Psoas muscle (tissue), 7 donors: ENCODE measurements at regions not wholly inside any gene's neighbourhood (a gene's known extent, or its start where the extent isn't known, plus 50 kb on each side); places are given as distances from the start of the nearest gene placed in this dataset.
"Not testable (repeated sequence)": the region's sequence is repeated elsewhere in the genome, so short reads cannot be mapped to it uniquely, and the experiment has no call there.

Experiments
- ATAC-seq, 4 donors: fragments of 200-7000 bp; cut with Tn5 transposase; one replicate each; pipeline ENCODE4 v1.9.1; 2020; ENCODE audit warnings: moderate library complexity in 3 of 4, mild to moderate bottlenecking in 2 of 4
- DNase-seq, 2 donors: peaks; one replicate each; pipeline ENCODE4 v3.0.0-alpha.2; 2020
- H3K27ac ChIP-seq: fragments of 200-600 bp; one replicate; pipeline ENCODE4 v1.8.0; 2022
- H3K27me3 ChIP-seq, 3 donors: fragments of 200-600 bp in 1 of 3; one replicate each; pipeline versions ENCODE4 v1.6.1 to v1.8.0; 2013 to 2022; ENCODE audit warnings: low read length in 2 of 3, mild to moderate bottlenecking in 2 of 3, moderate library complexity in 1 of 3; ENCODE audit not compliant: insufficient read depth in 3 of 3
- H3K36me3 ChIP-seq, 2 donors: fragments of 200-600 bp in 1 of 2; one replicate each; pipeline versions ENCODE4 v1.6.1 to v1.8.0; 2013 to 2022; ENCODE audit warnings: low read depth in 1 of 2, mild to moderate bottlenecking in 1 of 2, moderate library complexity in 1 of 2; ENCODE audit not compliant: insufficient read depth in 1 of 2
- H3K4me1 ChIP-seq: fragments of 200-600 bp; one replicate; pipeline ENCODE4 v1.8.0; 2022
- H3K4me3 ChIP-seq: fragments of 200-600 bp; one replicate; pipeline ENCODE4 v1.8.0; 2022; ENCODE audit warnings: mild to moderate bottlenecking
- H3K9me3 ChIP-seq: fragments of 200-600 bp; one replicate; pipeline ENCODE4 v1.8.0; 2022
- CTCF ChIP-seq: fragments of 200-600 bp; IDR thresholded peaks from one replicate; pipeline ENCODE4 v1.8.0; 2022; ENCODE audit warnings: antibody characterized with exemption
- WGBS, 3 donors: extraction: QIAGEN DNeasy Blood & Tissue Kit; methylation state at CpG; one replicate each; pipeline versions ENCODE4 v1.1.6 to v1.1.7; 2013; 5-methylcytosine and 5-hydroxymethylcytosine counted together
- intact Hi-C, 2 donors: fragments of 100-400 bp; cut with DNase I; formaldehyde crosslinking; loops; one replicate each; pipeline versions ENCODE4 v1.11.0 to v1.14.2; 2022
- donor health status: healthy with polysubstance abuse.
- donor health status: DM: no; HTN: no; CAD: no; lungs with moderate emphysema.
- donor health status: Bipolar disorder and iron deficiency.
- donor health status: healthy.
- donor health status: DM: yes; HTN: yes; CAD: no.
- donor health status: DM: no; HTN: no; CAD: no.
- donor health status: DM: yes; HTN: yes; CAD: no.

GRCh38 chr5:135737701-135738563 is 96.5 kb upstream of the SLC25A48 start:
- intact Hi-C loops, result no loop called here
- Histone ChIP-seq H3K27ac (no peak overlapping the region), H3K4me1 (no peaks in the 10 kb centered on the region), H3K4me3 (no peak overlapping the region), H3K27me3 (no peaks in the 10 kb centered on the region), H3K36me3 (no peaks in the 10 kb centered on the region), H3K9me3 (no peaks in the 10 kb centered on the region)
- TF ChIP-seq CTCF, result no peak
- no peak for ATAC-seq
- WGBS, 3 donors, result 83 to 87% (median 87%) methylated on average over 11 of the region's 11 CpGs
- no peak for DNase-seq

DNA sequence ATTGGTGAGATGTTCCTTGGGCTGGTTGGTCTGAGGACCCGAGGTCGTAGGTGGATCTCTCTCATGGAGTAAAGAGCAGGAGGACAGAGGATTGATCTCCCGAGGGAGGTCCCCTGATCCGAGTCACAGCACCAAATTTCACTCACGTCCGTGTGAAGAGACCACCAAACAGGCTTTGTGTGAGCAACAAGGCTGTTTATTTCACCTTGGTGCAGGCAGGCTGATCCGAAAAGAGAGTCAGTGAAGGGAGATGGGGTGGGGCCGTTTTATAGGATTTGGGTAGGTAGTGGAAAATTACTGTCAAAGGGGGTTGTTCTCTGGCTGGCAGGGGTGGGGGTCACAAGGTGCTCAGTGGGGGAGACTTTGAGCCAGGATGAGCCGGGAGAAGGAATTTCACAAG is 97.5 kb upstream of the SLC25A48 start:
- H3K36me3 ChIP-seq, H3K9me3 ChIP-seq, H3K27me3 ChIP-seq, H3K4me1 ChIP-seq, intact Hi-C loops, H3K4me3 ChIP-seq, H3K27ac ChIP-seq, DNase-seq, ATAC-seq: not testable (repeated sequence)
- 56 to 67% (median 64%) methylated on average over 9 of the region's 9 CpGs for WGBS, 3 donors

- Histone ChIP-seq H3K27me3 (no peaks in the 10 kb centered on the region), H3K9me3 (no peaks in the 10 kb centered on the region), H3K27ac (no peak overlapping the region), H3K4me1 (no peaks in the 10 kb centered on the region), H3K36me3 (no peaks in the 10 kb centered on the region), H3K4me3 (no peak overlapping the region)
- TF ChIP-seq CTCF, result no peak
- 86 to 91% (median 90%) methylated on average over 6 of the region's 6 CpGs for WGBS, 3 donors
- ATAC-seq (no peak), DNase-seq (no peak)
- intact Hi-C loops, result no loop called here
Measured at GRCh38 chr5:135735831-135736230, 98.6 kb upstream of the SLC25A48 start.

GRCh38 chr5:135734956-135735355 is 99.5 kb upstream of the SLC25A48 start:
- ATAC-seq, H3K27ac ChIP-seq, DNase-seq, intact Hi-C loops, H3K9me3 ChIP-seq, H3K4me1 ChIP-seq, H3K27me3 ChIP-seq, H3K4me3 ChIP-seq, H3K36me3 ChIP-seq: not testable (repeated sequence)
- WGBS, 3 donors, result 83 to 87% (median 84%) methylated on average over 8 of the region's 8 CpGs

DNA sequence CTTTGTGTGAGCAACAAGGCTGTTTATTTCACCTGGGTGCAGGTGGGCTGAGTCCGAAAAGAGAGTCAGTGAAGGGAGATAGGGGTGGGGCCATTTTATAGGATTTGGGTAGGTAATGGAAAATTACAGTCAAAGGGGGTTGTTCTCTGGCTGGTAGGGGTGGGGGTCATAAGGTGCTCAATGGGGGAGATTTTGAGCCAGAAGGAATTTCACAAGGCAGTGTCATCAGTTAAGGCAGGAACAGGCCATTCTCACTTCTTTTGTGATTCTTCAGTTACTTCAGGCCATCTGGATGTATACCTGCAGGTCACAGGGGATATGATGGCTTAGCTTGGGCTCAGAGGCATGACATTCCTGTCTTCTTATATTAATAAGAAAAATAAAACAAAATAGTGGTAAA is 103.4 kb upstream of the SLC25A48 start:
- H3K4me3 ChIP-seq, H3K36me3 ChIP-seq, DNase-seq, H3K27me3 ChIP-seq, H3K9me3 ChIP-seq, H3K27ac ChIP-seq, H3K4me1 ChIP-seq, ATAC-seq, intact Hi-C loops: not testable (repeated sequence)
- WGBS, 3 donors, result 92 to 100% (median 100%) methylated on average over 1 of the region's 1 CpG

GRCh38 chr5:135730161-135730560 is 104.3 kb upstream of the SLC25A48 start:
- 96 to 100% (median 100%) methylated on average over 1 of the region's 1 CpG for WGBS, 3 donors
- intact Hi-C loops, H3K4me3 ChIP-seq, H3K9me3 ChIP-seq, H3K36me3 ChIP-seq, H3K27ac ChIP-seq, ATAC-seq, H3K27me3 ChIP-seq, H3K4me1 ChIP-seq, DNase-seq: not testable (repeated sequence)
